Posterior cingulate gyrus (tissue), 11 donors: ENCODE measurements at regions not wholly inside any gene's neighbourhood (a gene's known extent, or its start where the extent isn't known, plus 50 kb on each side); places are given as distances from the start of the nearest gene placed in this dataset.
A peak's percentile ranks its signal among the peaks of the same experiment; 100 is the strongest.

Experiments used
- DNase-seq, 10 donors: peaks; one replicate each; pipeline versions ENCODE4 v3.0.0 to v3.0.0-alpha.2; 2020 to 2021; ENCODE audit warnings: mixed read lengths in 3 of 10
- intact Hi-C: fragments of 100-400 bp; cut with DNase I; formaldehyde crosslinking; loops from one replicate; pipeline ENCODE4 v1.15.1; 2023

DNA sequence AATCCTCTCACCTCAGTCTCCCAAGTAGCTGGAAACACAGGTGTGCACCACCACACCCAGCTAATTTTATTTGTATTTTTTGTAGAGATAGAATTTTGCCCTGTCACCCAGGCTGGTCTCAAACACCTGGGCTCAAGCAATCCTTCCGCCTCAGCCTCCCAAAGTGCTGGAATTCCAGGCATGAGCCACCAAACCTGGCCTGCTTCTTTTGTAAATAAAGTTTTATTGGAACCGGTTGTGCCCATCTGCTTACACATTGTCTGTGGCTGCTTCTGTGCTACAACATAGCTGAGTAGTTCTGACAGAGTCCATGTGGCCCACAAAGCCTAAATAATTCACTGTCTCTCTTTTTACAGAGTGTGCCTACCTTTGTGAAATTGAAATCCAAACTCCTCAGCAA is 109.7 kb upstream of the NRSN1 start:
- intact Hi-C loops: no loop called here
- DNase-seq: no peak

DNA sequence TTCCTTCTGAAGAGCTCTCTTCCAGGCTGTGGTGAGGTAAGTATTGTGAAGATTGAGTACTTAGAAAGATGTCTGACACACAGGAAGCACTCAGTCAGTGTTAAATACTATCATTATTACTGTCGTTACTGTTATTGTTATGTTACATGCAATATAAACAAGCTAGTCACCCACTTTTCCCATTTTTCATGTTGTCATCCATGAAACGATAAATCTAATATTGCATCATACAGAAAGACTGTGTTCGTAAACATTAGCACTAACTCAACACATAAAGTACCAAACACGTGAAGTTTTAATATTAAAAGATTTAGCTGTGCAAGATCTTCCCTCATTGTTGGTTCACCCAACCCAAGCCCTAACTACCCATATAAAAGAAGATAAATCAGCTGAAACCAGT is 109.2 kb upstream of the NRSN1 start:
- intact Hi-C loops: no loop called here
- DNase-seq: no peak

GRCh38 chr6:24019393-24019792 is 106.6 kb upstream of the NRSN1 start:
- intact Hi-C loops: no loop called here
- DNase-seq: no peak

GRCh38 chr6:24019830-24020229 is 106.2 kb upstream of the NRSN1 start:
- no peak for DNase-seq

DNA sequence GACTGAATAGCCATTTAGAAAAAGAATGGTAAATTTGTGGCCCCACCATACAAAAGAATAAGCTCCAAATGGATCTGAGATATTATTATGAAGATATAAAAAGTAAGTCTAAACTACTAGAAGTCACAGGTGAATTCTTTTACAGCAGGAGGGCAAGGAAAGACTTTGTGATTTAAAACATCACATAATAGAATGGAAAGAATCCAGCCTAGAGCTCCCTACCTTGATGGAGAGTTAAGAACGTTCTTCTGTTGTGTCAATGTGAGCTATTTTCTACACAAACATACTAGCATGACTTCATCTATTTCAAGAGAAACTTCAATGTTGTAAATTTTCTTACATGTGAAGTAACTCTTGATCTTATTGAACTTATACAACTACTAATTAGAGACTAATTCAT is 100.0 kb upstream of the NRSN1 start:
- intact Hi-C loops: no loop called here

More at GRCh38 chr6:24019830-24020229, 106.2 kb upstream of the NRSN1 start:
- intact Hi-C loops: no loop called here

DNA sequence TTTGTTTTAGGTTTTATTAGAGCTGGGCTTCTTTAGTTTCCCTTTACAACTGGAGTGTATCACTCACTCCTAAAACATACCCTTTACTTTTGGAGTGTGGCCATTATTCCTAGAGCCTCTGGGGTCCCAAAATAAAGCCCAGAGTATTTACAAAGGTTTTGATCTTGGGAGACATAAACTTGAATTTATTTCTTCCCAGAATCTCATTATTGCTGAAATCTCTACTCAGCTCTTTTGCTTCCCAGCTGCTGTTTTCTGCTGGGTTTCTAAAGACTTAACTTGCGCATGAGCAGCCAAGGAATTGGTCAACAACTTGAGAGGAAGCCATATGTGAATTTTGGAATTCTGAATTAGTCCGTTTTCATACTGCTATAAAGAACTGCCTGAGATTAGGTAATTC is 94.5 kb upstream of the NRSN1 start:
- intact Hi-C loops: no loop called here
- DNase-seq: no peak

More for the DNA sequence above, 100.0 kb upstream of the NRSN1 start:
- DNase-seq: no peak

GRCh38 chr6:24032896-24033688 is 92.9 kb upstream of the NRSN1 start:
- intact Hi-C loops: no loop called here
- no peak for DNase-seq

DNA sequence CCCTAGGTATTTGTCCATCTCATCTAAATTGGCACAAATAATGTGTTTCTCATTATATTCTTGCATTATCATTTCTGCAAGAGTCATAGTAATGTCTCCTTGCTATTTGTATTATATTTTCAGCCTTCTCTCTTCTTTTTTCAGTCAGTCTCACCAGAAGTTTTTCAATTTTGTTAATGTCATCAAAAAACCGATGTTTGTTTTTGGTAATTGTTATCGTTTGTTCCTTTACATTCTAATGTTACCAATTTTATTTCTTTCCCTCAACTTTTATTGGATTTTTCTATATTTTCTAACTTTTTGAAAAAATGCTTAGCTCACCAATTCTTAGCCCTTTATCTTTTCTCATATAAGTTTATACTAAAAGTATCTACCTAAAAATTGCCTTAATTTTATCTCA is 82.2 kb upstream of the NRSN1 start:
- no peak for DNase-seq
- intact Hi-C loops: no loop called here

- intact Hi-C loops: no loop called here
- DNase-seq: no peak
Measured at GRCh38 chr6:24051942-24052589, 73.9 kb upstream of the NRSN1 start.

- peak in 1 of 10 donors; percentile 61 for DNase-seq
- intact Hi-C loops: no loop called here
Measured at GRCh38 chr6:24052590-24052961, 73.4 kb upstream of the NRSN1 start.

DNA sequence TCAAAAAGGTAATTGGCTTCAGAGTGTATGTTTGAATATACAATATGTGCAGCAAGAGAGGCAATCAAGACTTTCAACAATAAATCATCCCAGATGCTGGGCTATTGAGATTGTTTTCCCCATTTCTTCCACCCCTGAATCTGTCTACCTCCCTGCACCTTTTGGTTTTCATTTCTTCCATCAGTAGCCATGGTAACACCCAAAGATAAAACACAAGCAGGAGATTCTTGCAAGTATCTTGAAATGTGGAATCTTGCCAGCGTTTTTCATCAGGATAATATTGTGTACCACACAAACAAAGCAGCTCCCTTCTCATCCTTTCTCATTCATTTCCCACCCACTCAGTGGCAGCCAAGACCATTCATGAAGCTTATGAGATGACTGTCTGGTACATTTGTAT is 73.0 kb upstream of the NRSN1 start:
- intact Hi-C loops: no loop called here
- no peak for DNase-seq

DNA sequence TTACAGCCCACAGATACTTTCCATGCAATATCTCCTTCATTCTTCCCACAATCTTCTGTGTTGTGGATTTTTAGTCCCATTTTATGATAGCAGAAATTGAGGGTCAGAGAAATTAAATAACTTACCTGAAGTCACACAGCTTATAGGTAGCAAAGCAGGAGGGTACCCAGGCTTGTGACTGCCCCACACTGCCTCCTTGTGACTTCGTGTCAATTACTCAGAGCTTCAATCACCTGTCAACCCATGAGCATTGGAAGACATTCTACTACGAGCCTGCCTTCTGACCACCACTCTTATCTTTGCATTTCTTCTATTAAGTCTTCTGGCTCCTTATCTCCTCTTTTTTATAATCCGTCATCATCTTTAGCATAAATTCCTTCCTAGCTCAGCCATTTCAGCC is 71.6 kb upstream of the NRSN1 start:
- intact Hi-C loops: no loop called here
- DNase-seq: no peak

DNA sequence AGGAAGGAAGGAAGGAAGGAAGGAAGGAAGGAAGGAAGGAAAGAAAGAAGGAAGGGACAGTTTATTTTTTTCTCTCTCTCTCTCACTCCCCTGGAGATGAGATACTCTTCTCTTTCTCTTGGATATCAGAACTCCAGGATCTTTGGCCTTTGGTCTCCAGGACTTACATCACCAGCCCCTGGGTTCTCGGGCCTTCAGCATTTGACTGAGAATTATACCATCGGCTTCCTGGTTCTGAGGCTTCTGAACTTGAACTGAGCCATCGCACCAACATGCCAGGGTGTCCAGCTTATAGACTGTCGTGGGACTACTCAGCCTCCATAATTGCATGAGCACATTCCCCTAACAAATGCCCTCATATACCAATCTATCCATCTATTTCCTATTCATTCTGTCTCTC is 69.4 kb upstream of the NRSN1 start:
- DNase-seq: no peak
- intact Hi-C loops: no loop called here

GRCh38 chr6:24057030-24057429 is 69.0 kb upstream of the NRSN1 start:
- DNase-seq: no peak
- intact Hi-C loops: no loop called here

DNA sequence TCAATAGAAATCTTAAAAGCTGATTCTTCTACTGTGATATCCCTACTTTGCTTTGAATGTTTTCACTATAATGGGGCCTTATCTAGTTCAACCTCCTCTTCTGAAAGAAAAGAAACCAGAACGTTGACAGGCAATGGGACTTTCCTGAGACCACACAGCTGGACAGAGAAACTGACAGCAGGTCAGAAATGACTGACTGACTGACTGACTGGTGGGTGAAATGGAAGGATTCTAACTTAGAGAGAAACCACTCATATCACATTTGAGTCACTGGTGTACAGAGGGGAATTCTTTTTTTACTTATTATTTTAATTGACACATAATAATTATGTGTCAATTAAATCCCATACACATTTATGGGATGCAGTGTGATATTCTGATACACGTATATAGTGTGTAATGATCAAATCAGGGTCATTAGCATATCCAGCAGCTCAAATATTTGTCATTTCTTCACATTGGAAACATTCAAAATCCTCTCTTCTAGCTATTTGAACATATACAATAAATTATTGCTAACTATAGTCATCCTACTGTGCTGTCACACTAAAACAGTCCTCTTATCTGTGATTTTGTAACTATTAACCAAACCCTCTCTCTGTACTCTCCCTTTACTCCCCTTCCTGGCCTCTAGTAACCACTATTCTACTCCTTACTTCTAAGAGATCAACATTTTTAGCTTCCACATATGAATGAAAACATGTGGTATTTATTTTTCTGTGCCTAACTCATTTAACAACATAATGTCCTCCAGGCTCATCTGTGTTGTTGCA is 64.8 kb upstream of the NRSN1 start:
- no peak for DNase-seq
- intact Hi-C loops: no loop called here

DNA sequence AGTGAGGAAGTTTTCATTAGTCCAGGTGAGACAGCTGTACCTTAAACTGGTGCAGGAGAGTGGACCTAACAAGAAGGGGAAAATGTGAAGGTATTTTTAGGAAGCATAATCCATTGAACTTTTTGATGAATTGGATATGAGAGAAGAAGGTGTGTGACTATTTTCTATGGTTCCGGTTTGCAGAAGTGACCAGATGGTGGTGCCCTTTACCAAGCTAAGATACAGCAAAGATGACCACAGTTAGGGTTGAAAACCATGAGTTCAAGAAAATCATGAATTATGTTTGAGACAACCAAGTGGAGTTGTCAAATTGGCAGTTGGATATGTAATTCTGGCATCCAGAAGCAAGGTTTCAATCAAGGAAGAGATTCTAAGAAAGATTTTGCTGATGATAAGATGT is 61.9 kb upstream of the NRSN1 start:
- intact Hi-C loops: loop anchor here (1.0 kb wide), 1 partner anchor 141 kb away; no protein-coding TSS in a partner anchor
- peak in 2 of 10 donors; percentile 10 to 22 for DNase-seq

DNA sequence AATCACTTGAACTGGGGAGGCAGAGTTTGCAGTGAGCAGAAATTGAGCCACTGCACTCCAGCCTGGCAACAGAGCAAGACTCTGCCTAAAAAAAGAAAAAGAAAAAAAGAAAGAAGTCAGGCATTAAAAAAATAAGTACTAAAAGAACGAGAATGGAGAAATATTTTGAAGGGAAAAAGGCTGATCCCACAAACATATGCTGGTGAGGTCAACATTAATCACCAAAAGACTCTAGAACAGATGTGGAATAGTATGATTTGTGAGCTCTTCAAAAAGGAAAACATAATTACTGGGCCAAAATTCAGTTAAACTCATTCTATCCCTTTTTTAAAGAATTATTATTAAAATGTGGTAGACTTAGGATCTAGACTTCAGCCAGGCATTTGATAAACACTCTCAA is 61.2 kb upstream of the NRSN1 start:
- DNase-seq: no peak
- intact Hi-C loops: loop anchor here (1.0 kb wide), 1 partner anchor 140 kb away; no protein-coding TSS in a partner anchor

DNA sequence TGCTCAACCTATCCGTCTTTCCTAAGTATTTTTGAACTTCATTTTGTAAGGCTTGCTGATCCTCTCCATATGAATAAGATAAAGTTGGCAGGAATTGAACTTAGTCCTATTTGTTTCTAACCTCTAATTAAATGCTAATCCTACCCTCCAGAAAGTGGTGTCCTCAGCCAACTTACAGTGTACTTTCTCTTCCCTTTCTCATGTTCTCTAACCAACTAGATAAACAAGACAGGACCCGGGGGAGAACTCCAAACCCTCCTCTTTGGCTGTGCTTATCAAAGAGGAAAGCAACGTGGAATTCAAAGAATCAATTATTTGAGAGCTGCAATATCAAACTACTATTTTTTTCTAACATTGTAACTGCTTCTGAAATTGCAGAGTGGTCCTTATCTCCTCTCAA is 56.5 kb upstream of the NRSN1 start:
- intact Hi-C loops: no loop called here
- DNase-seq: no peak

- no peak for DNase-seq
- intact Hi-C loops: no loop called here
Measured at GRCh38 chr6:24072038-24072746, 53.8 kb upstream of the NRSN1 start.

DNA sequence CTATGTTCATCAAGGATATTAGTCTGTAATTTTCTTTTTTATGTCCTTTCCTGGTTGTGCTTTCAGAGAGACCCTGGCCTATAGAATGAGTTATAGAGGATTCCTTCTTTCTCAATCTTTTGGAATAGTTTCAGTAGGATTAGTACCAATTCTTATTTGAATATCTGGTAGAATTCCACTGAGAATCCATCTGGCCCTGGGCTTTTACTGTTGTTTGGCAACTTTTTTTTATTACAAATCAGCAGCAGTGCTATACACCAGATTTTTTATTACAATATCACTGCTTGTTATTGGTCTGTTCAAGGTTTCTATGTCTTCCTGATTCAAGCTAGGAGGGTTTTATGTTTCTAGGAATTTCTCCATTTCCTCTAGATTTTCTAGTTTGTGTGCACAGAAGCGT is 50.0 kb upstream of the NRSN1 start:
- intact Hi-C loops: no loop called here
- DNase-seq: no peak
